Panc1 (cell line): ENCODE measurements at regions not wholly inside any gene's neighbourhood (a gene's known extent, or its start where the extent isn't known, plus 50 kb on each side); places are given as distances from the start of the nearest gene placed in this dataset.

Source experiments
- POLR2AphosphoS5 ChIP-seq: IDR thresholded peaks from 2 replicates; pipeline ENCODE4 v1.6.1; 2012; ENCODE audit warnings: mild to moderate bottlenecking, low read depth, low read length, moderate library complexity
- REST ChIP-seq, 2 experiments: IDR thresholded peaks; 2 replicates each; pipeline ENCODE4 v1.6.1; 2011 to 2012; ENCODE audit warnings: low read depth in 2 of 2, control low read depth in 1 of 2, low read length in 1 of 2, mild to moderate bottlenecking in 1 of 2, moderate library complexity in 1 of 2; ENCODE audit not compliant: insufficient read depth in 1 of 2
- SIN3A ChIP-seq: IDR thresholded peaks from 2 replicates; pipeline ENCODE4 v1.6.1; 2012; ENCODE audit warnings: low read depth, mild to moderate bottlenecking, low read length, moderate library complexity, borderline replicate concordance; ENCODE audit not compliant: insufficient read depth
- TCF7L2 ChIP-seq: IDR thresholded peaks from 2 replicates; pipeline ENCODE4 v1.6.1; 2011; ENCODE audit warnings: mild to moderate bottlenecking, low read depth, low read length, inconsistent platforms
- TF ChIP-seq, protein P1 (sequence below): fragments of 450-650 bp; IDR thresholded peaks from 2 replicates; pipeline ENCODE4 v1.5.1; 2017; ENCODE audit warnings: mild to moderate bottlenecking

GRCh38 chr5:111635916-111636570 lies 121.0 kb downstream of the NREP start:
- TF ChIP-seq SIN3A (no peak), POLR2AphosphoS5 (no peak), REST (IDR thresholded peaks at IDR 0.05; ENCODE audit: insufficient read depth in 1 of 2, low read depth in 2 of 2, low read length in 1 of 2) (no peak), TCF7L2 (no peak)
- TF ChIP-seq, protein P1, sequence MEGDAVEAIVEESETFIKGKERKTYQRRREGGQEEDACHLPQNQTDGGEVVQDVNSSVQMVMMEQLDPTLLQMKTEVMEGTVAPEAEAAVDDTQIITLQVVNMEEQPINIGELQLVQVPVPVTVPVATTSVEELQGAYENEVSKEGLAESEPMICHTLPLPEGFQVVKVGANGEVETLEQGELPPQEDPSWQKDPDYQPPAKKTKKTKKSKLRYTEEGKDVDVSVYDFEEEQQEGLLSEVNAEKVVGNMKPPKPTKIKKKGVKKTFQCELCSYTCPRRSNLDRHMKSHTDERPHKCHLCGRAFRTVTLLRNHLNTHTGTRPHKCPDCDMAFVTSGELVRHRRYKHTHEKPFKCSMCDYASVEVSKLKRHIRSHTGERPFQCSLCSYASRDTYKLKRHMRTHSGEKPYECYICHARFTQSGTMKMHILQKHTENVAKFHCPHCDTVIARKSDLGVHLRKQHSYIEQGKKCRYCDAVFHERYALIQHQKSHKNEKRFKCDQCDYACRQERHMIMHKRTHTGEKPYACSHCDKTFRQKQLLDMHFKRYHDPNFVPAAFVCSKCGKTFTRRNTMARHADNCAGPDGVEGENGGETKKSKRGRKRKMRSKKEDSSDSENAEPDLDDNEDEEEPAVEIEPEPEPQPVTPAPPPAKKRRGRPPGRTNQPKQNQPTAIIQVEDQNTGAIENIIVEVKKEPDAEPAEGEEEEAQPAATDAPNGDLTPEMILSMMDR: no peak
